ENCODE measurements at regions not wholly inside any gene's neighbourhood (a gene's known extent, or its start where the extent isn't known, plus 50 kb on each side); places are given as distances from the start of the nearest gene placed in this dataset.
"Not testable (repeated sequence)": the region's sequence is repeated elsewhere in the genome, so short reads cannot be mapped to it uniquely, and the experiment has no call there.

- no peak for DNase-seq
Measured at GRCh38 chr18:78816114-78816513, 163.5 kb upstream of the SALL3 start.

GRCh38 chr18:78816916-78817315 is 162.7 kb upstream of the SALL3 start:
- no peak for DNase-seq

GRCh38 chr18:78818495-78818894 is 161.1 kb upstream of the SALL3 start:
- no peak for DNase-seq

GRCh38 chr18:78818961-78819360 is 160.7 kb upstream of the SALL3 start:
- DNase-seq: no peak

GRCh38 chr18:78820161-78820834 is 159.3 kb upstream of the SALL3 start:
- no peak for DNase-seq

GRCh38 chr18:78821396-78821795 is 158.2 kb upstream of the SALL3 start:
- no peak for DNase-seq

GRCh38 chr18:78822171-78822948 is 157.3 kb upstream of the SALL3 start:
- no peak for DNase-seq

GRCh38 chr18:78822949-78823285 is 156.7 kb upstream of the SALL3 start:
- no peak for DNase-seq

GRCh38 chr18:78825168-78825567 is 154.4 kb upstream of the SALL3 start:
- no peak for DNase-seq

- no peak for DNase-seq
Measured at GRCh38 chr18:78826631-78827030, 153.0 kb upstream of the SALL3 start.

GRCh38 chr18:78827141-78827540 is 152.5 kb upstream of the SALL3 start:
- DNase-seq: no peak

- no peak for DNase-seq
Measured at GRCh38 chr18:78828131-78828530, 151.5 kb upstream of the SALL3 start.

- DNase-seq: not testable (repeated sequence)
Measured at GRCh38 chr18:78829026-78829425, 150.6 kb upstream of the SALL3 start.

GRCh38 chr18:78830161-78830560 is 149.5 kb upstream of the SALL3 start:
- DNase-seq: no peak

GRCh38 chr18:78830826-78831225 is 148.8 kb upstream of the SALL3 start:
- no peak for DNase-seq

GRCh38 chr18:78831603-78832002 is 148.0 kb upstream of the SALL3 start:
- no peak for DNase-seq

GRCh38 chr18:78833833-78834232 is 145.8 kb upstream of the SALL3 start:
- no peak for DNase-seq

GRCh38 chr18:78836838-78837237 is 142.8 kb upstream of the SALL3 start:
- no peak for DNase-seq

- no peak for DNase-seq
Measured at GRCh38 chr18:78837754-78838153, 141.9 kb upstream of the SALL3 start.

- no peak for DNase-seq
Measured at GRCh38 chr18:78838183-78838582, 141.4 kb upstream of the SALL3 start.

GRCh38 chr18:78849046-78849445 is 130.6 kb upstream of the SALL3 start:
- no peak for DNase-seq

GRCh38 chr18:78849458-78849857 is 130.2 kb upstream of the SALL3 start:
- DNase-seq: no peak

- DNase-seq: no peak
Measured at GRCh38 chr18:78853341-78853740, 126.3 kb upstream of the SALL3 start.

GRCh38 chr18:78855188-78855587 is 124.4 kb upstream of the SALL3 start:
- no peak for DNase-seq
